HCT116 (cell line): ENCODE measurements at regions not wholly inside any gene's neighbourhood (a gene's known extent, or its start where the extent isn't known, plus 50 kb on each side); places are given as distances from the start of the nearest gene placed in this dataset.

Experiments
- ATAC-seq: fragments of 200-7000 bp; cut with Tn5 transposase; 2 replicates; pipeline ENCODE4 v1.9.1; 2020; ENCODE audit warnings: mild to moderate bottlenecking, moderate library complexity
- BruUV-seq: library from RNA; stranded (reverse); fragments of 400-500 nt; replicated peaks from 2 replicates; lab custom pipeline; 2021; lab: Mats Ljungman, UMichigan
- CTCF ChIA-PET: fragments of 300-600 bp; sonication (Branson Sonifier 250); formaldehyde crosslinking; loops from one replicate; lab custom pipeline; 2021; ENCODE audit warnings: antibody characterized with exemption; lab: Charles Lee
- POLR2A ChIA-PET: fragments of 300-600, 350-600 bp; sonication (Branson Sonifier 250); formaldehyde crosslinking; loops from one replicate; lab custom pipeline; 2021; ENCODE audit warnings: antibody characterized with exemption; lab: Charles Lee
- RAD21 ChIA-PET, 2 experiments: fragments of 300-600 bp; sonication (Branson Sonifier 250); formaldehyde crosslinking; loops; one replicate each; lab custom pipeline; 2023; ENCODE audit warnings: low total read pairs in 2 of 2; ENCODE audit not compliant: uncharacterized antibody in 2 of 2, unreplicated experiment in 2 of 2, low non-redundant PET in 1 of 2; lab: Charles Lee
- DNase-seq: peaks from one replicate; pipeline ENCODE4 v3.0.0-alpha.2; 2010; ENCODE audit warnings: low read depth, low spot score
- H2AFZ ChIP-seq: fragments of 200-600 bp; shearing (Covaris generic), sonication (generic); 2 replicates; pipeline ENCODE4 v1.6.1; 2017; ENCODE audit warnings: low read depth, mixed run types, mixed read lengths, antibody characterized with exemption, low read length; ENCODE audit not compliant: poor library complexity, severe bottlenecking
- H3K27ac ChIP-seq: 2 replicates; pipeline ENCODE4 v1.5.1; 2012; ENCODE audit warnings: low read depth, low read length
- H3K27me3 ChIP-seq: fragments of 200-600 bp; sonication (generic); 2 replicates; pipeline ENCODE4 v1.6.1; 2016; ENCODE audit warnings: mixed run types, low read length, mixed read lengths; ENCODE audit not compliant: insufficient read depth
- H3K36me3 ChIP-seq, 2 experiments: fragments of 200-500 bp in 1 of 2; fragments of 200-600 bp in 1 of 2; sonication (Bioruptor generic) in 1 of 2; sonication (generic) in 1 of 2; 2 replicates each; pipeline versions ENCODE4 v1.5.1 to v1.6.1; 2014 to 2016; ENCODE audit warnings: low read length in 2 of 2, inconsistent platforms in 1 of 2, mixed read lengths in 1 of 2, mixed run types in 1 of 2; ENCODE audit not compliant: insufficient read depth in 2 of 2, control insufficient read depth in 1 of 2
- H3K4me1 ChIP-seq, 2 experiments: fragments of 200-600 bp in 1 of 2; sonication (generic) in 1 of 2; 2 replicates each; pipeline versions ENCODE4 v1.5.1 to v1.6.1; 2012 to 2017; ENCODE audit warnings: low read length in 2 of 2, inconsistent platforms in 1 of 2, mild to moderate bottlenecking in 1 of 2, mixed read lengths in 1 of 2, mixed run types in 1 of 2, moderate library complexity in 1 of 2; ENCODE audit not compliant: insufficient read depth in 2 of 2, control insufficient read depth in 1 of 2
- H3K4me2 ChIP-seq: fragments of 200-600 bp; sonication (generic); 2 replicates; pipeline ENCODE4 v1.6.1; 2017; ENCODE audit warnings: mixed run types, low read length, mixed read lengths
- H3K4me3 ChIP-seq, 2 experiments: fragments of 200-600 bp in 1 of 2; sonication (generic) in 1 of 2; replicated peaks in 1 of 2; 2 replicates each; pipeline ENCODE4 v1.5.1; 2011 to 2016; ENCODE audit warnings: low read length in 2 of 2, control low read depth in 1 of 2, low read depth in 1 of 2, mild to moderate bottlenecking in 1 of 2, mixed read lengths in 1 of 2, mixed run types in 1 of 2
- H3K79me2 ChIP-seq: fragments of 200-600 bp; sonication (generic); 2 replicates; pipeline ENCODE4 v1.6.1; 2017; ENCODE audit warnings: mild to moderate bottlenecking, mixed run types, low read length, moderate library complexity, mixed read lengths; ENCODE audit not compliant: insufficient read depth
- H3K9ac ChIP-seq: fragments of 200-600 bp; sonication (generic); 2 replicates; pipeline ENCODE4 v1.6.1; 2016; ENCODE audit warnings: low read length, mixed read lengths
- H3K9me2 ChIP-seq: fragments of 200-600 bp; sonication (generic), shearing (Covaris generic); 2 replicates; pipeline ENCODE4 v1.6.1; 2017; ENCODE audit warnings: mixed run types, mild to moderate bottlenecking, moderate library complexity; ENCODE audit not compliant: insufficient read depth
- H3K9me3 ChIP-seq, 2 experiments: fragments of 200-500 bp in 1 of 2; fragments of 200-600 bp in 1 of 2; sonication (Bioruptor generic) in 1 of 2; sonication (generic) in 1 of 2; 2 replicates each; pipeline ENCODE4 v1.6.1; 2014 to 2017; ENCODE audit warnings: low read length in 2 of 2, mixed read lengths in 2 of 2, inconsistent platforms in 1 of 2, low read depth in 1 of 2, mild to moderate bottlenecking in 1 of 2, mixed run types in 1 of 2, moderate library complexity in 1 of 2; ENCODE audit not compliant: control insufficient read depth in 1 of 2, insufficient read depth in 1 of 2
- H4K20me1 ChIP-seq: fragments of 200-600 bp; sonication (generic), shearing (Covaris generic); 2 replicates; pipeline ENCODE4 v1.6.1; 2017; ENCODE audit warnings: mixed run types, mild to moderate bottlenecking, moderate library complexity; ENCODE audit not compliant: insufficient read depth
- CEBPB ChIP-seq: IDR thresholded peaks from 2 replicates; pipeline ENCODE4 v1.6.1; 2012; ENCODE audit warnings: low read depth
- CTCF ChIP-seq, 3 experiments: fragments of 200-600 bp in 1 of 3; sonication (generic) in 1 of 3; IDR thresholded peaks in 2 of 3; conservative IDR thresholded peaks in 1 of 3; 2 replicates each; pipeline ENCODE4 v1.5.1; 2012 to 2017; ENCODE audit warnings: low read depth in 2 of 3, low read length in 2 of 3, antibody characterized with exemption in 1 of 3, borderline replicate concordance in 1 of 3, control low read depth in 1 of 3, mild to moderate bottlenecking in 1 of 3, mixed read lengths in 1 of 3, mixed run types in 1 of 3, moderate library complexity in 1 of 3; ENCODE audit not compliant: insufficient read depth in 1 of 3
- EGR1 ChIP-seq: IDR thresholded peaks from 2 replicates; pipeline ENCODE4 v1.6.1; 2012; ENCODE audit warnings: low read depth
- POLR2A ChIP-seq: IDR thresholded peaks from 2 replicates; pipeline ENCODE4 v1.7.0; 2011; ENCODE audit warnings: borderline replicate concordance; ENCODE audit not compliant: insufficient read depth, insufficient read length; ENCODE audit errors: extremely low read depth
- POLR2AphosphoS5 ChIP-seq: IDR thresholded peaks from 2 replicates; pipeline ENCODE4 v1.6.1; 2011; ENCODE audit warnings: mild to moderate bottlenecking, low read depth, low read length, moderate library complexity
- RAD21 ChIP-seq: IDR thresholded peaks from 2 replicates; pipeline ENCODE4 v1.6.1; 2012; ENCODE audit warnings: low read depth, mild to moderate bottlenecking
- SP1 ChIP-seq: IDR thresholded peaks from 2 replicates; pipeline ENCODE4 v1.6.1; 2012; ENCODE audit warnings: low read depth
- TCF7L2 ChIP-seq: IDR thresholded peaks from 2 replicates; pipeline ENCODE4 v1.7.0; 2011; ENCODE audit warnings: borderline replicate concordance, inconsistent platforms; ENCODE audit not compliant: insufficient read depth, insufficient read length; ENCODE audit errors: extremely low read depth
- ZFX ChIP-seq: fragments of 450-650 bp; IDR thresholded peaks from 2 replicates; pipeline ENCODE4 v1.6.1; 2017
- ZNF274 ChIP-seq: fragments of 200-500 bp; sonication (Bioruptor generic); IDR thresholded peaks from 2 replicates; pipeline ENCODE4 v1.6.1; 2014; ENCODE audit warnings: mild to moderate bottlenecking, low read depth, low read length, inconsistent platforms
- intact Hi-C: fragments of 100-400 bp; cut with micrococcal nuclease; formaldehyde crosslinking; loops from 2 replicates; pipeline ENCODE4 v1.10.0; 2022
- TF ChIP-seq, protein P1 (sequence below): IDR thresholded peaks from 2 replicates; pipeline ENCODE4 v1.6.1; 2012
- TF ChIP-seq, protein P2 (sequence below): IDR thresholded peaks from 2 replicates; pipeline ENCODE4 v1.6.1; 2012

GRCh38 chr14:53462931-53463778 is 310.0 kb upstream of the DDHD1 start:
- ChIA-PET POLR2A (no interaction called here), RAD21 (no interaction called here), CTCF (no interaction called here)
- BruUV-seq, result no TSS peak
- DNase-seq (peak; percentile 15), ATAC-seq (peak; percentile 39; the same call in 1 of the 2 replicates)
- H3K9me2 ChIP-seq, result no peaks in the 10 kb centered on the region
- peak overlapping the region in 1 of 2 experiments; percentile 11; a peak in 1 of 4 replicates for H3K4me3 ChIP-seq
- H3K4me1 ChIP-seq, result peaks cover 40 to 62% of the 10 kb centered on the region in 2 experiments
- H3K9ac ChIP-seq, result 0 out of 2 replicates have a peak overlapping the region, but pooled peaks have one; percentile 14
- TF ChIP-seq CTCF (IDR thresholded peaks at IDR 0.05 in 2 of 3, conservative IDR thresholded peaks at IDR 0.05 in 1 of 3; ENCODE audit: borderline replicate concordance in 1 of 3, insufficient read depth in 1 of 3, low read depth in 2 of 3, low read length in 2 of 3), result no peak
- no peak for TF ChIP-seq RAD21
- peak; percentile 23 for TF ChIP-seq POLR2A
- peak; percentile 95 for TF ChIP-seq TCF7L2
- peak overlapping the region; percentile 49 for H2AFZ ChIP-seq
- peaks cover 0 to 7% of the 10 kb centered on the region in 2 experiments; a peak in 2 of 4 replicates for H3K36me3 ChIP-seq
- no peaks in the 10 kb centered on the region for H3K79me2 ChIP-seq
- H3K4me2 ChIP-seq, result peak overlapping the region; percentile 52
- intact Hi-C loops, result no loop called here
- H3K27ac ChIP-seq, result peak overlapping the region; percentile 42
- H3K9me3 ChIP-seq, result no peaks in the 10 kb centered on the region
- H4K20me1 ChIP-seq, result no peaks in the 10 kb centered on the region
- H3K27me3 ChIP-seq, result no peaks in the 10 kb centered on the region

DNA sequence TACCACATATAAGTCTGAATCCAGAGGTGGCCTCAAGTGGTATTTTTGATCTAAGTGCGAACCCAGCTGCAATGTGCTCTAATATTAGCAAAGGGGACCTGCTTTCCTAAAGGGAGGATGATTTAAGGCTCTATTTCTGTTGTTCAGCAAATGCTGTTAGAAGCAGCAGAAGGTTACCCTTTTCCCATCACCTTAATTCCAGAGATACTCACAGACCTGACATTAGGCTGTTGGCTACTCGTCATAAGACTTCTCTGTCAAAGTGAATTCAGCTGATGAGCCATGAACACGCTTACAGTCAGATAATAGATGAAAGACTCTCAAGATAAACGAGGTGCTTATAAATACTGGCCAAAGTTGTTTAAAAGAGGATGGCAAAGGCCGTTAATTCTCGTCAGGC is 308.7 kb upstream of the DDHD1 start:
- no peak for ATAC-seq
- intact Hi-C loops, result no loop called here
- Histone ChIP-seq H3K27me3 (no peaks in the 10 kb centered on the region), H3K4me3 (no peak overlapping the region), H3K9ac (no peak overlapping the region), H3K36me3 (peaks cover 0 to 7% of the 10 kb centered on the region in 2 experiments; a peak in 2 of 4 replicates), H3K9me2 (no peaks in the 10 kb centered on the region), H3K27ac (no peak overlapping the region), H3K4me1 (peaks cover 52 to 75% of the 10 kb centered on the region in 2 experiments), H2AFZ (no peak overlapping the region), H4K20me1 (no peaks in the 10 kb centered on the region), H3K9me3 (no peaks in the 10 kb centered on the region), H3K4me2 (peak overlapping the region; percentile 16; the same call in 1 of the 2 replicates), H3K79me2 (no peaks in the 10 kb centered on the region)
- ChIA-PET RAD21 (no interaction called here), CTCF (no interaction called here), POLR2A (no interaction called here)
- no peak for TF ChIP-seq ZFX
- TF ChIP-seq ZNF274, result no peak
- TF ChIP-seq, protein P1, sequence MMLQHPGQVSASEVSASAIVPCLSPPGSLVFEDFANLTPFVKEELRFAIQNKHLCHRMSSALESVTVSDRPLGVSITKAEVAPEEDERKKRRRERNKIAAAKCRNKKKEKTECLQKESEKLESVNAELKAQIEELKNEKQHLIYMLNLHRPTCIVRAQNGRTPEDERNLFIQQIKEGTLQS, result no peak
- no peak for TF ChIP-seq POLR2AphosphoS5
- TF ChIP-seq, protein P2, sequence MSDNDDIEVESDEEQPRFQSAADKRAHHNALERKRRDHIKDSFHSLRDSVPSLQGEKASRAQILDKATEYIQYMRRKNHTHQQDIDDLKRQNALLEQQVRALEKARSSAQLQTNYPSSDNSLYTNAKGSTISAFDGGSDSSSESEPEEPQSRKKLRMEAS, result no peak
- TF ChIP-seq SP1, result no peak
- TF ChIP-seq CEBPB, result no peak
- no peak for TF ChIP-seq EGR1
- no peak for TF ChIP-seq TCF7L2
- no peak for TF ChIP-seq RAD21
- DNase-seq, result no peak
- BruUV-seq, result no TSS peak
